GM12892 (cell line): ENCODE measurements at regions not wholly inside any gene's neighbourhood (a gene's known extent, or its start where the extent isn't known, plus 50 kb on each side); places are given as distances from the start of the nearest gene placed in this dataset.

Source experiments
- POLR2A ChIP-seq: IDR thresholded peaks from 2 replicates; pipeline ENCODE4 v1.6.1; 2011; ENCODE audit warnings: low read depth, low read length, control low read depth
- POLR2AphosphoS5 ChIP-seq: IDR thresholded peaks from 2 replicates; pipeline ENCODE4 v1.6.1; 2011; ENCODE audit warnings: low read depth, low read length, control low read depth

DNA sequence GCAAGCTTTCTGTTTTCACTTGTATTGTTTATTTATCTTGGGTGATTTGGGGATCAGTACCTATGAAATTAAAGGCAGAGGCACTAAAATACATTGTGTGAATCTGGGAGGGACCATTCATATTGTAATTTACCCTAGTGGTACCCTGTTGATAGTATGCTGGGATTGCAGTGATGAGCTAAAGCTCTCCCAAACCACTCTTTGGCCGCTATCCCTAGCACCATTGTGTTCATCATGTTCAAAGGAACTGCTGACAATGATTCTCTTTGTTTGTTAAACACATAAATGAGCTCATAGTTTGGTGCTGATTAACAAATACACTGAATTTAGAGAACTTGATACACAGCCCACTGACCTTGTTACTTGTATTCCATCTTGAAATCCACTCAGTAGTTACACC is 1469.8 kb downstream of the CDH11 start:
- TF ChIP-seq POLR2A: no peak
- TF ChIP-seq POLR2AphosphoS5: no peak
